ENCODE measurements at regions not wholly inside any gene's neighbourhood (a gene's known extent, or its start where the extent isn't known, plus 50 kb on each side); places are given as distances from the start of the nearest gene placed in this dataset.
"Not testable (repeated sequence)": the region's sequence is repeated elsewhere in the genome, so short reads cannot be mapped to it uniquely, and the experiment has no call there.

GRCh38 chr2:230593765-230594164, 118.9 kb upstream of the CAB39 start:
- DNase-seq (ENCODE audit: low read depth): no peak

GRCh38 chr2:230594286-230594840, 118.3 kb upstream of the CAB39 start:
- DNase-seq (ENCODE audit: low read depth): no peak

DNA sequence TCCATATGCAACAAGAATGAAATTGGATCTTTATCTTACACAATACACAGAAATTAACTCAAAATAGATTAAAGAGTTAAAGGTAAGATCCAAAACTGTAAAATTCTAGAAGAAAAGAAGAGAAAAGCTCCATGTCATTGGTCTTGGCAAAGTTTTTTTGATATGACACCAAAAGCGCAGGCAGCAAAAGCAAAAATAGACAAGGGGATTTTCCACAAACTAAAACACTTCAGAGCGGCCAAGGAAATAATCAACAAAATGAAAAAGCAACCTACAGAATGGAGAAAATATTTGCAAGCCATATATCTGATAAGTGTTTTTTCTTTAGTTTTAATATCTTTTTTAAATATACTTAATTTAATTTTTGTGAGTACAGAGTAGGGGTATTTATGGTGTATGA, 112.8 kb upstream of the CAB39 start:
- DNase-seq (ENCODE audit: low read depth): no peak

GRCh38 chr2:230600285-230600684, 112.4 kb upstream of the CAB39 start:
- DNase-seq (ENCODE audit: low read depth): no peak

DNA sequence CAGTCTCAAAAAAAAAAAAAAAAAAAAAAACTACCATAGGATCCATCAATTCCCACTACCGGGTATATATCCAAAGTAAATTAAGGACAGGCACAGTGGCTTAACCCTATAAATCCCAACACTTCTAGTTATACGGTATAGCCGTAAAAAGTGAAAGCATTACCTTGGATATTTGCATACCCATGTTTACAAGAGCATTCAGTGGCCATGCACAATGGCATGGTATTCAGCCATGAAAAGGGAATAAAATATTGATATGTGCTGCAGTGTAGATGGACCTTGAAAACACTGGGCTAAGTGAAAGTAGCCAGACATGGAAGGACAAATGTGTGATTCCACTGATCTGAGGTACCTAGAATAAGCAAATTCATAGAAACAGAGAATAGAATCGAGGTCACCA, 111.8 kb upstream of the CAB39 start:
- DNase-seq (ENCODE audit: low read depth): no peak

DNA sequence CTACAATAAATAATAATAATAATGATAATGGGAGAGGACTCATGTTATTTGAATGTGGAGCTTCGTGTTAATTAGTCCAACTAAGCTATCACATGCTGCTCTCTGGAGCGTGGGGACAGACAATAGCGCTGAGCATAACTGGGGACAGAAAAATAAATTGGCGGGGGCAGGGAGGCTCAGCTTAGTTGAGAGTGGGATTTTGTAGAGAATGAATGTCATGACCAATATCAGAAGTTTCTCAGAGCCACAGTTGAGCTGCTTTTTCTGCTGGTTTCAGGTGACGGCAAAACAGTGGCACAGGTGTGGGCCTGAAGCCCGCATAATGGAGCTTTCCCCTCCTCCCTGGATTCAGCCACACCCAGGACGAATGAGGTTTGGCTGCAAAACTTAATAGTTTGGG, 111.1 kb upstream of the CAB39 start:
- DNase-seq (ENCODE audit: low read depth): no peak

DNA sequence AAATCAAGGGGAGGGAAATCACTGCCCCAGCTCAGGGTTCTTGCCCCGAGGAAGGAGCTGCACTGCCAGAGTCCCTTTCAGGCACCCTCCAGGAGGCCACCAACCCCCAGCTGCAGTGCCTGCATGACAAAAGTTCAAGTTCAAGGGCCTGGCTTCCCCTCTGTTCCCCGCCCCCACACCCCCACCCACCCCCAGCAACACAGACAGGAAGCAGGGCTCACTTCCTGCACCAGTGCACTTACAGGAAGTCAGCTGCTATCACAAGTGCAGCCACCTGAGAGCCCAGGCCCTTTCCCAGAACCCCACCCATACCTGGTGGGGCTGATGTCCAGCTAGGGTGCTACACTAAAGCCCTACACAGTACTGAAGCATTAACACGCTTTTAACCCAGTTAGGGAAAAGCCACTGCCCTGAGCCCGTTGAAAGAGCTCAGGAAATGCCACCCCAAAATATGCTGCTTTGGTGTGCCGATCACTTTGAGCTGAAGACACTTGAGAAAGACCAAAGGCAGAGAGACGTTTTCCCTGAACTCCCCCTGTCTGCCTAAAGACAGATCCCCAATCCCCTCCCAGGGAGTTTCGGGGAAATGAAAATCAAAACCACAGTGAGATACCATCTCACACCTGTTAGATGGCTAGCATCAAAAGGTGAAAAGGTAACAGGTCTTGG, 109.9 kb upstream of the CAB39 start:
- no peak for DNase-seq (ENCODE audit: low read depth)

- DNase-seq (ENCODE audit: low read depth): not testable (repeated sequence)
Measured at GRCh38 chr2:230603317-230603716, 109.3 kb upstream of the CAB39 start.

DNA sequence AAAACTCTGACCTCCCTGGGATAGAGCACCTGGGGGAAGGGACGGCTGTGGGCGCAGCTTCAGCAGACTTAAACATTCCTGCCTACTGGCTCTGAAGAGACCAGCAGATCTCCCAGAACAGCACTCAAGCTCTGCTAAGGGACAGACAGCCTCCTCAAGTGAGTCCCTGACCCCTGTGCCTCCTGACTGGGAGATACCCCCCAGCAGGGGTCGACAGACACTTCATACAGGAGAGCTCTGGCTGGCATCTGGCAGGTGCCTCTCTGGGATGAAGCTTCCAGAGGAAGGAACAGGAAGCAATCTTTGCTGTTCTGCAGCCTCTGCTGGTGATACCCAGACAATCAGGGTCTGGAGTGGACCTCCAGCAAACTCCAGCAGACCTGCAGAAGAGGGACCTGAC, 108.5 kb upstream of the CAB39 start:
- DNase-seq (ENCODE audit: low read depth): not testable (repeated sequence)

DNA sequence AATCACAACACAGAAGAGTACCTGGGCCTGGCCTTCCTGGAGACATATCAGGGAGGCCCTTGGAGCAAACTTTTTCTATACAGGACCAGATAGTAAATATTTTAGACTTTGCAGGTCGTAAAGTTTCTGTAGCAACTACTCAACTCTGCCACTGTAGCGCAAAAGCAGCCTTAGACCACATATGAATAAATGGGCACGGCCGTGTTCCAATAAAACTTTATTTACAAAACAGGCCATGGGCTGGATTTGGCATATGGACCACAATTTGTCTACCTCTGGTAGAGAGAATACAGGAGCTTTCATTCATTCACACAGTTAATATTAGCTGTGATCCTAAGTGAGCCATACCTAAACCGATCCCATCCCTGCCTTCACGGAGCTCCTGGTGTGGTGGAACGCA, 98.6 kb upstream of the CAB39 start:
- DNase-seq (ENCODE audit: low read depth): no peak

DNA sequence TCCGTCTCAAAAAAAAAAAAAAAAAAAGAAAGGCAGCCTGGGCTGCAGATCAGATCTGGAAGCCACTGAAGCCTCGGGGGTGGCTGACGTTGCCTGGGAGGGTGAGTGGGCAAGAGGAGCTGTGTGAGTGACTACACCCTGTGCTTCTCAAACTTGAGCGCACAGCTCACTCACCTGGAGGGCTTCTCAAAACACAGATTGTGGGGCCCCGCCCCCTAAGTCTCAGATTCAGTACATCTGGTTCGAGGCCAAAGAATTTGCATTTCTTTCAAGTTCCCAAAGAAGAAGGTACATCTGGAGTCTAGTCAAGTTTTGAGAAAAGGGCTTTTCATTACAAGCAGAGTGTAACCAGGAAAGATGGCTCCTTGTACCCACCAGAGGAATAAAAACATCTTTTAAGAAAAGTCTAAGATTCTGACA, 97.7 kb upstream of the CAB39 start:
- no peak for DNase-seq (ENCODE audit: low read depth)

GRCh38 chr2:230617256-230617706, 95.4 kb upstream of the CAB39 start:
- DNase-seq (ENCODE audit: low read depth): peak; percentile 95

- no peak for DNase-seq (ENCODE audit: low read depth)
Measured at GRCh38 chr2:230619491-230619890, 93.2 kb upstream of the CAB39 start.

- DNase-seq (ENCODE audit: low read depth): not testable (repeated sequence)
Measured at GRCh38 chr2:230625220-230625619, 87.4 kb upstream of the CAB39 start.

DNA sequence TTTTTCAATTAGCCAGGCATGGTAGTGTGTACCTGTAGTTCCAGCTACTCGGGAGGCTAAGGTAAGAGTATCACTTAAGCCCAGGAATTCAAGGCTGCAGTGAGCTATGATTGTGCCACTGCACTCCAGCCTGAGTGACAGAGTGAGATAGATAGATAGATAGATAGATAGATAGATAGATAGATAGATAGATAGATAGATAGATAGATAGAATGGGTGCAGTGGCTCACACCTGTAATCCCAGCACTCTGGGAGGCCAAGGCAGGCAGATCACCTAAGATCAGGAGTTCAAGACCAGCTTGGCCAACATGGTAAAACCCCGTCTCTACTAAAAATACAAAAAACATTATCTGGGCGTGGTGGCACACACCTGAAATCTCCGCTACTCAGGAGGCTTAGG, 85.6 kb upstream of the CAB39 start:
- DNase-seq (ENCODE audit: low read depth): not testable (repeated sequence)

DNA sequence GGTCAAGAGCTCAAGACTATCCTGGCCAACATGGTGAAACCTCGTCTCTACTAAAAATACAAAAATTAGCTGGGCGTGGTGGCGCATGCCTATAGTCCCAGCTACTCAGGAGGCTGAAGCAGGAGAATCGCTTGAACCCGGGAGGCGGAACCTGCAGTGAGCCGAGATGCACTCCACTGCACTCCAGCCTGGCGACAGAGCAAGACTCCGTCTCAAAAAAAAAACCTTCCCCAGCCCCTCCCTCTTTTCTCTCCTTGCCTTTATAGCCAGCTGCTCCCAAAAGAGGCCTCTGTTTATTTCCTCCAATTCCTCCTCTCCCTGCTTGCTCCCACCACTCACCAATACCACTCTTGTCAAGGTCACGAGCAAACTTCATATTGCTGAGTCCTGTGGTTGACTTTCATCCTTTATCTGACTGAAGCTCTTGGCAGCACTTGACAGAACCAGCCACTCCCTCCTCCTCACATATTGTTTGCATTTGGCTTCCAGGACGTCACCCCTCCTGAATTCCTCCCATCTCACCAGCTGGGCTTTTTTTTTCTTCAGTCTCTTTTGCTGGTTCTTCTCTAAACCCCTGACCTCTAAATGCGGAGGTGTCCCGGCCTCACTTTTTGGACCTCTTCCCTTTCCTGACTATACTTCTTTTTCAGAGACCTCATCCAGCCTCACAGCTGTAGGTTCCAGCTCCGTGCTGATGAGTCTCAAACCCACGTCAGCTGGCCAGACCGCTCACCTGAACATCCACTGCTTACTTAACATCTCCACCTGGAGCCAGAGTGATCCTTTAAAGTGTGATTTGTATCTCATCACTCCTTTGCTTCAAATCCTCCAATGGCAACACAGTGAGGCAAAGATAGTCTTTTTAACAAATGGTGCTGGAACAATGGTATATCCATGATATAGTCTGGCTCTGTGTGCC, 84.6 kb upstream of the CAB39 start:
- DNase-seq (ENCODE audit: low read depth): no peak

- DNase-seq (ENCODE audit: low read depth): no peak
Measured at GRCh38 chr2:230631470-230631869, 81.2 kb upstream of the CAB39 start.

DNA sequence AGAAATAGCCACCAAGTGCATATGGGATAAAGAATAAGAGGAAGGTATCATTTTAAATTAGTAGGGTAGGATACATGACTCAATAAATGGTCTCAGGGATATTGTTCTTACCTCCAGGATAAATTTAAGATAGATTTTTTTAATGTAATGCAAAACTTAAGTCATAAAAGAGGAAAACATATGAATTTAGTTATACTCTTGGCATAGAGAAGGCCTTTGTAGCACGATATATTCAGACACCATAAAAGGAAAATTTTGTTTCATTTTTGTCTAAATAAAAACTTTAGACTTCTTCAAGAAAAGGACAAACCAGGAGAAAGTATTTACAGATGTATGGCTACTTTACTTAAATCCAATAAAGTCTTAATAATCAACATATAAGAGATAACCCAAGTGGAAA, 78.5 kb upstream of the CAB39 start:
- DNase-seq (ENCODE audit: low read depth): no peak

- DNase-seq (ENCODE audit: low read depth): not testable (repeated sequence)
Measured at GRCh38 chr2:230634721-230635313, 77.8 kb upstream of the CAB39 start.

DNA sequence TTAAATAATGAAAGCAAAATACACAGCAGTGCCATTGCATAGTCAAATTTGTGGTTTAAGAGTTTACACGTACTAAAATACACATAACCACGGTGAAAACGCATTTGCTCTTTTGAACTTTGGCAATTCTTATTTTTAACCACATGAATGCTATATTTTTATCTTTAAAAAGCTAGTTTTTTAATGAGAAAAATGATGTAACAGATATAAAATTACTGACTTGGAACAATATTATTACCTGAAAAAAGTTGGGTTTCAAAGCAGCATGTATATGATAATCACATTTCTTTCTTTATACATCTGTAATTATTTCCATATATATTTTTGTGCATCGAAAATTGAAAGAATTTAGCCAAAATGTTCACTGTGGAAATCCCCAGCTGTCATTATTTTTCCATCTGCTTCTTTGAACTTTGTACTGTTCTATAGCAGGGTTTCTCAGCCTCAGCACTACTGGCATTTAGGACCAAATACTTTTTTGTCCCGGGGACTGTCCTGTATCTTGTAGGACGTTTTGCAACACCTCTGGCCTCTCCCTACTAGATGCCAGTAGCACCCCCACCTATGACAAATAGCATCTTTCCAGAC, 75.9 kb upstream of the CAB39 start:
- DNase-seq (ENCODE audit: low read depth): no peak

GRCh38 chr2:230637486-230637885, 75.2 kb upstream of the CAB39 start:
- not testable (repeated sequence) for DNase-seq (ENCODE audit: low read depth)

DNA sequence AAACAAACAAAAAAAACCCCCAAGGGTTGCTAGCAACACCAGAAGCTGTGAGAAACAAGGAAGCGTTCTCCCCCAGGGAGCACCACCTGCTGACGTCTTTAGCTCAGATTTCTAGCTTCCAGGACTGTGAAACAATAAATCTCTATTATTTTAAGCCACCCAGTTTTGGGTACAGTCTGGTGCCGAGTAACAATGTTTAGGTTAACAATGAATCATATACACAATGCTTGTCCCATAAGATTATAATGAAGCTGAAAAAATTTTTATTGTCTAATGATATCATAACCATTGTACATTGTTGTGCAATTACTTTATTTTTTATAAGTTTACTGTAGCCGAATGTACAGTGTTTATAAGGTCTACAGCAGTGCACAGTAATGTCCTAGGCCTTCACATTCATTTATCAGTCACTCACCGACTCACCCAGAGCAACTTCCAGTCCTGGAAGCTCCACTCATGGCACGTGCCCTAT, 72.1 kb upstream of the CAB39 start:
- peak; percentile 85 for DNase-seq (ENCODE audit: low read depth)
